IPS DF 19.7 (cell line): ENCODE measurements at regions not wholly inside any gene's neighbourhood (a gene's known extent, or its start where the extent isn't known, plus 50 kb on each side); places are given as distances from the start of the nearest gene placed in this dataset.
"Not testable (repeated sequence)": the region's sequence is repeated elsewhere in the genome, so short reads cannot be mapped to it uniquely, and the experiment has no call there.

Source experiments
- DNase-seq: peaks from one replicate; pipeline ENCODE4 v3.0.0-alpha.2; 2013; ENCODE audit warnings: low read depth, low spot score

DNA sequence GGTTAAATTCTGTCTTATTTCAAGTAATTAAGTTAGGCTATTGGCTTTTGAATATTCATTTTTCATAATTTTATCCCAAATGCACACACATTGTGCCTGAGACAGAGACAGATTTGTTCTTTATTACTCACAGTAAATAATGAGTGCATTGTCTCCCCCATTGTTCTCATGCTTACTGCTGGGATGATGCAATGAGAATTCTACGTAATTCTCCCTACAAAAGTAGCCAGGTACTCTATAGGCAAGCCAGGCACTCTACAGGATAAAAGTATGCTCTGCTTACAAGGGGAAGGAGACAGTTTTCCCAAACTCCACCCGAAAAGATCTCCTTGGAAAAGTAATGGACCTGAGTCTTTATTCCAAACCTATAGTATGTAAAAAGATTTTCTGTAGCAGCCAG lies 1890.7 kb upstream of the PCDH10 start:
- no peak for DNase-seq

DNA sequence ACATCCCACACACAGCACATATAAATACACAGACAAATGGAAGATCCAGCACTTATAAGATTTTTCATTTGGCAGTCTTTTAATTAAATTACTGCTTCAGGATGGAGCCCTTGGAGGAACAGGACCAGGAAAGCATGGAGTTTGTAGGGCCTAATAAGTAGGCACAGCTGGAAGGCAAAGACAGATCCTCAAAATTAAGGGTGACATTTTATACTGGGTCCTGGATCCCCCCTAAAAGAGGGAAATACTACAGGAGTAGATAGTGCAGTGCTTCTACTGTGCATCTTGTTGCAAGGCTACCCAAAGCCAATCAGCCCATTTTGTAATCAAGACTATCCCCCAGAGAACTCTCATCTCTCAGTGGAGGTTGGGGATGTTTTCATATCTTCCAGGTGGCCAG lies 1860.7 kb upstream of the PCDH10 start:
- DNase-seq: no peak

DNA sequence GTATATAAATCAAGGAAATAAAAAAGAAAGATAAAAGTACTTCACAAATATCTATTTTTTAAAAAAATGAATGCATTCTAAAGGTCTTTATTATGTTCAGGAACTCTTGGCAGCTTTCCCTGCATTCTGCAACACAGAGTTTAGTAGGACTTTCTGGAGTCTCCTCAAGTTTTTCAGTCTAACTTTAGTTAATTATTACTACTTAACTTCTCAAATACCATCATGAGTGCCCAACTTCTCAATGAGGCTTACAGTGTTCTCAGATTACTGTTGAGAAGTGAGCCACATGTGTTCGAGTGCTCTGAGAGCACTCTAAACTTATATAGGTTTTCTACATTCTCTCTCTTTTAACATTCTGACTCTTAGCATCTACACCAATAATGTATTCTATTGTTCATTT lies 1852.9 kb upstream of the PCDH10 start:
- DNase-seq: no peak

DNA sequence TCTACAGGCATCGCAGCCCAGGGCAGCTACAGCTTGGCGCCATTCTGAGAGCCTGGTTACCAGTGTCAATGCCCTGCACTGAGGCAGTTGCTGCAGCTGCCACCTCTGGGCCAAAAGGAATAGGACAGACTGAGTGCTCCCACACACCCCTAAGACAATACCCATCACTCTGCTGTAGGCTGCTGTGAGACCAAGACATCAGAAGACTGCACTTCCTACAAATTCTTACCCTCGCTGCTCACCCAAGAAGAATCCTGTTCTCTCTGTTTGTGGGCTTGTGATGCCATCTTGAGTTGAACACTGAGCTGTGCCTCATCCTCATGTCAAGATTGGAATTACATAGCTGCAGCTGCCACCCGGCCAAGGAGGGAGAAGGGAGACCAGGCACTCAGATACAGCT lies 1847.0 kb upstream of the PCDH10 start:
- peak; percentile 23 for DNase-seq

GRCh38 chr4:131304686-131305085 lies 1844.4 kb upstream of the PCDH10 start:
- DNase-seq: no peak

DNA sequence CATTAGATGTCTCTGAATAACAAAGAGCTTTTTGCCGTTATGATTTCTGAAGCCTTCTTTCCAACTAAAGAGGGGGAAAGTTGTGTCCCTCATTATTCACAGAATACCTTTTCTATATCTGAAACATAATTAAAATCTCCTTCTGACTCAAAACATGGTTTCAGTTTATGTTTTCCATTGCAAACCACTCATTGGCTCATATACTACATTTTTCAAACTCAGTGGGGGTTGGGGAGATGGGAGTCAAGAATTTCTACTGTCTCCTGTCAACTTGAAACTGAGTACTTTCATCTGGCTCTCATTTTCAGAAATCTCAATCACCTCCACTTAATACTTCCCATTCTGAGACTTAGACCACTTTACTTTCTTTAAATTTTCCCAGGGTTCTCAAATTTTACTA lies 1839.5 kb upstream of the PCDH10 start:
- no peak for DNase-seq

GRCh38 chr4:131316086-131316485 lies 1833.0 kb upstream of the PCDH10 start:
- DNase-seq: no peak

- no peak for DNase-seq
Measured at GRCh38 chr4:131337936-131338335, 1811.2 kb upstream of the PCDH10 start.

GRCh38 chr4:131339137-131339536 lies 1810.0 kb upstream of the PCDH10 start:
- DNase-seq: no peak

DNA sequence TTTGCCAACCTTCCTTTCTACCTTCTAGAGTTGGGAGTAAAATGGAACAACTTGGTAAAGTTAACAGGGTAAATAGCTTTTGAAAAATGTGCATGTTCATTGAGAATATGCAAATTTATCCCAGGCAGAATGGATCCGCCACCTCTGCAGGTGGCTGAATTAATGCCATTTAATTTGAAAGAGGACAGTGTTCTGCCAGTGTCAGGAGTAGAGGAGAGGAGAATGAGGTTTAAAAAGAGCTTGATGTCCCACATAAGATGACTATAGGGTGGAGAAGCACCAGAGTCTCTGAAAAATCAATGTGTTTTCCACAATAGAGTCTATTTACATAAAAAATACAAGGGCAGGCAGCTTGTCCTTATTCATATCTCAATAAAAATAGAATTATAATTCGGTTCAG lies 1804.3 kb upstream of the PCDH10 start:
- DNase-seq: no peak

DNA sequence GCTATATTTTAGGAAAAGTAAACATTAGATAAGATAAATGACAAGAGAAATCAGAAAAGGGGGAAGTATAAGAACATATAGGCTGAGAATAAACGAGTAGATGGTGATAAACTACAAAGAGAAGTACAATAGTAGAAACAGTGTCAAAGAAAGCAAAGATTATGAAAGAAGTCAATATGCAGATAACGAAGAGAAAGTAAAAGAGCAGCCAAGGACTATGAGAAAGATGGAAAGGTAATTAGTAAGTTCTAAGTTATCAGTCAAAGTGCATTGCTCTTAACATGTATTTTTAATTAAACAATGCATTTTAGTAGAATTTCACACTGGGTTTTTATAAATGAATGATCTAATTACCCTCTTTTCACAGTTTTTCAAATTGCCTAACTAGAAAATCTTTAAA lies 1801.3 kb upstream of the PCDH10 start:
- DNase-seq: no peak

- DNase-seq: no peak
Measured at GRCh38 chr4:131348263-131348662, 1800.8 kb upstream of the PCDH10 start.

DNA sequence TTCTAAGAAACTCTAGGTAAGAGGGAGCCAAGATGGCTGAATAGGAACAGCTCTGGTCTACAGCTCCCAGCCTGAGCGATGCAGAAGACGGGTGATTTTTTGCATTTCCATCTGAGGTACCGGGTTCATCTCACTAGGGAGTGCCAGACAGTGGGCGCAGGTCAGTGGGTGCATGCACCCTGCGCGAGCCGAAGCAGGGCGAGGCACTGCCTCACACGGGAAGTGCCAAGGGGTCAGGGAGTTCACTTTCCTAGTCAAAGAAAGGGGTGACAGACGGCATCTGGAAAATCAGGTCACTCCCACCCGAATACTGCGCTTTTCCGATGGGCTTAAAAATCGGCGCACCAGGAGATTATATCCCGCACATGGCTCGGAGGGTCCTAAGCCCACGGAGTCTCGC lies 1796.7 kb upstream of the PCDH10 start:
- DNase-seq: not testable (repeated sequence)

DNA sequence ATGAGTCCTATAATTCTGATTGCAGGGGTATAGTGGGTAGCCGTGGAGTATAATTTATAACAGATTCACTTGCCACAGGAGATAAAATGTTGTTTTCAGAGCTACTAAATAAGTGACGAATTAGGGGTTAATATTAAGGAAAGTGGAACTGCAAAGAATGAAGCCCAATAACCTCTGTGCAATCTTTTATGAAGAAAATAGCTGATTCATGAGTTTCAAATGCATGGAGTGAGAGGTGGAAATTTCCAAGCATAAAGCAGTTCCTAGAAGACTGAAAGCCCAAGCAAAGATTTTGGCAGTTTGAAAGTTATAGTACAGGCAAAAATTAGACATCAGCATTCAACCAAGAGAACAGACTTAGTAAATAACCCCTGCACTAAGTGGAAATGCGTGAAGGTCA lies 1782.4 kb upstream of the PCDH10 start:
- DNase-seq: no peak

- no peak for DNase-seq
Measured at GRCh38 chr4:131367441-131367840, 1781.7 kb upstream of the PCDH10 start.

DNA sequence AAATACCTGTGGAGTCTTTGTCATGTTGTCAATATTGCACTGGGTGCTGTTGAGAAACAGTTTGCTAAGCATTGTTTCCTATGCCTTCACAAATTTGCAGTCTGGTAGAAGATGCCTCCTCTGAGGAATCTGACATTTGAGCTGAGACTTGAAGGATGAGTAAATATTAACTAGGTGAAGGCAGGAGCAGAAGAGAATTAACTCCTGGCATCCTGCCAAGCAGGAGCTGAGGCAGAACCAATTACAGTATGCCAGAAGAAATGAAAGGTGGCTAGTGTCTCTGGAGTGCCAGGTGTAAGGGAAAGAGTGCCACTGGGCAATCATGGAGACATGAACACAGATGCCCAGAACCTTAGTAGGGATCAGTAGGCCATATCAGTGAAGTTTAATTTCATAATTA lies 1778.2 kb upstream of the PCDH10 start:
- DNase-seq: no peak

DNA sequence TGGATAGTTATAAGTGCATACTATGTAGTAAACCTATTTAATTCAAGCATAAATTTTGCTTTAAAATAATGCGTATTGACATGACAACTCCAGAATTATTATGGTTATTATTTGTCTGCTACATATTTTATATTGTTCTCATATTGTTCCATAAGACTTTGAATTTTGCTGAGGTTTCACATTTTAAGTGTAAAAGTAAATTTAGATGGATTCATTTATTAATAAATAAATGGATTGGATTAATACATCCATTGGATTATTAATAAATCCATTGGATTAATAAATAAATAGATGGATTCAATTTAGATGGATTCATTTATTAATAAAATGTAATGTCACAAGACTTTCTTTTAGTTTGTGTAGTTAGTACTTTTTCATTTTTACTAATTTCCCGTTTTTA lies 1768.0 kb upstream of the PCDH10 start:
- no peak for DNase-seq

DNA sequence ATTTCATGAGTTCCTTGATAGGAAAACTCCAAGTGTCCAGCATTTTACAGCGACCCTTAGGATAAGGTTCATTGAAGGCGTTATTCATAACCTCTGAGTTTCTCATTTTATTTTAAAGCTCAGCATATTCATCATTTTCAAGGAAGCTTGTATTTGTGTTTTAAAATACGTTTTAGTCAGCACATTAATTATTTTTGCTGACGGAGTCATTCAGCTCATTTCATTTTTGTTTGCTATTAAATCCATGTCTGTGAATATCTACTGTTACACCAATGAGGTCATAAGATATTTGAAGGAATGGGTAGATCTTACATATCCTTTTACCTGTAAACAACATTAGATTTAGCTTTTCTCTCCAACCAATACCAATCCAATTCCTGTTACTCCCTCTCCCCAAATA lies 1766.3 kb upstream of the PCDH10 start:
- no peak for DNase-seq

GRCh38 chr4:131388277-131388676 lies 1760.8 kb upstream of the PCDH10 start:
- no peak for DNase-seq

DNA sequence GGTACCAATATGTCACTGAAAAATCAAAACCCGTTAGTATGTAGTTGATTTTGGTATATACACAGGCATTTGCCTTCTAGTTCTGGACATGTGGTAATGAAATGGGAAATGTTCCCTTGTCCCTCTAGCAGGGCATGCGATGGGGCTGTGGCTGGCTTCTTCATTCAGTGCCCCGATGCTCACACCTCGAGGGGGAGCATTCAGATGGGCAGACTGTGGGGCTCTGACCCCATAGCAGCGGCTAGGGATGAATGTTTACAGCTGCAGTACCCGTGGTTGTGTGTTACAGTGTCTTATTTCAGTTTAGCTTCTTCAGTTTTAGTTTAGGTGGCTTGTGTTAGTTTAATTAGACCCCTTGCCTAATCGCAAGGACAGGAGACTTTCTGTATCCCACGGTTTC lies 1741.0 kb upstream of the PCDH10 start:
- DNase-seq: no peak

DNA sequence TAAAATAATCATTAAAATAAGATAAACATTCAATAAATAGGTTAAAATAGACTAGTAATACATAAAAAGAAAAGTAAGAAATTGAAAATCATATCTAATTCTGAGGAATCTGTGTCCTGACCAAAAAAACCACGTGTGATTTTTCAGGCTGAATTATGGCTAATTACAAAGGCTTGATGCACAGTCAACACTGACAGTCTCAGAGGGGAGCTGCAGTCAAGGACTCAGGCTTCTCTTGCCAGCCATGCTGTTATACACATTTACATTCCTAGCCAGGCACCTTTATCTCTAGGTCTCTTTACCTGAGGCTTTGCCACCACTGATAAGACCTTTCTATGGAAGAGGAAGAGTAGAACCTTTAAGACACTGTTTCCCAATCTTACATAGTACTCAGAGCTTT lies 1737.7 kb upstream of the PCDH10 start:
- no peak for DNase-seq

DNA sequence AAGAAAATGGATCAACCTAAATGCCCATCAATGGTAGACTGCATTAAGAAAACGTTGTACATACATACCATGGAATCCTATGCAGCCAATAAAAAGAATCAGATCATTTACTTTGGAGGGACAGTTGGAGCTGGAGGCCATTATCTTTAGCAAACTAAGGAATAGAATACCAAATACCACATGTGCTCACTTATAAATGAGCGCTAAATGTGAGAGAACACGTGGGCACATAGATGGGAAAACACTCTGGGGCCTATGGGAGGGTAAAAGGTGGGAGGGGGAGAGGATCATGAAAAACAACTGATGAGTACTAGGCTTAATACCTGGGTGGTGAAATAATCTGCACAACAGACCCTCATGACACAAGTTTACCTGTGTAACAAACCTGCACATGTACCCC lies 1729.9 kb upstream of the PCDH10 start:
- no peak for DNase-seq

DNA sequence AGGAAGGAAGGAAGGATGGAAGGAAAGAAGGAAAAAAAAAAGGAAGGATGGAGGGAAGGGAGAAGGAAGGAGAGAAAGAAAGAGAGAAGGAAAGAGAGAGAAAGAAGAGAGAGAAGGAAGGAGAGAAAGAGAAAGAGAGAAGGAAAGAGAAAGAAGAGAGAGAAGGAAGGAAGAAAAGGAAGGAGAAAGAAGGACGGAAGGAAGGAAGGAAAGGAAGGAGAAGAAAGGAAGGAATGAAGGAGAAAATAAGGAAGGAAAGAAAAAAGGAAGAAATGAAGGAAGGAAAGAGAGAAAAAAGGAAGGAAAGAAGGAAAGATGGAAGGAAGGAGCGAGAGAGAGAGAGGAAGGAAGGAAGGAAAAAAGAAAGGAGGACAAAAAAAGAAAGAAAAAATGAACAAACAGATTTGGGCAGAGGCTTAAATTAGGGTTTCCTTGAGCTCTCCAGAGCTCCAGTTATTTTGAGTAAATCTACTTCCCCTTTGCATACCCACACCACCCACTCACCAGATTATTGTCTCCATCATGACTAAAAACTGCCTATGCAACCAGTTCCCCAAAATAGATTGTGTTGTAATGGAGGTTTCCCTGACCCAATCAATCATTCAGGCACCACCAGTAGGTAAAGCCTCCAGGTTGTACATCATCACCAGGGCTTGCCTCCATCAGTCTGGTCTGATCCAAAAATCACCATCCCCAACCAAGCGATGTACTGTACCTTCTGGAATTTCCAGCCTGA lies 1722.9 kb upstream of the PCDH10 start:
- DNase-seq: no peak

- DNase-seq: peak; percentile 28
Measured at GRCh38 chr4:131427000-131427399, 1722.1 kb upstream of the PCDH10 start.
